HCT116 (cell line): ENCODE measurements at regions not wholly inside any gene's neighbourhood (a gene's known extent, or its start where the extent isn't known, plus 50 kb on each side); places are given as distances from the start of the nearest gene placed in this dataset.

Source experiments
- ATAC-seq: fragments of 200-7000 bp; cut with Tn5 transposase; 2 replicates; pipeline ENCODE4 v1.9.1; 2020; ENCODE audit warnings: mild to moderate bottlenecking, moderate library complexity
- BruUV-seq: library from RNA; stranded (reverse); fragments of 400-500 nt; replicated peaks from 2 replicates; lab custom pipeline; 2021; lab: Mats Ljungman, UMichigan
- CTCF ChIA-PET: fragments of 300-600 bp; sonication (Branson Sonifier 250); formaldehyde crosslinking; loops from one replicate; lab custom pipeline; 2021; ENCODE audit warnings: antibody characterized with exemption; lab: Charles Lee
- POLR2A ChIA-PET: fragments of 300-600, 350-600 bp; sonication (Branson Sonifier 250); formaldehyde crosslinking; loops from one replicate; lab custom pipeline; 2021; ENCODE audit warnings: antibody characterized with exemption; lab: Charles Lee
- RAD21 ChIA-PET, 2 experiments: fragments of 300-600 bp; sonication (Branson Sonifier 250); formaldehyde crosslinking; loops; one replicate each; lab custom pipeline; 2023; ENCODE audit warnings: low total read pairs in 2 of 2; ENCODE audit not compliant: uncharacterized antibody in 2 of 2, unreplicated experiment in 2 of 2, low non-redundant PET in 1 of 2; lab: Charles Lee
- DNase-seq: peaks from one replicate; pipeline ENCODE4 v3.0.0-alpha.2; 2010; ENCODE audit warnings: low read depth, low spot score
- H2AFZ ChIP-seq: fragments of 200-600 bp; shearing (Covaris generic), sonication (generic); 2 replicates; pipeline ENCODE4 v1.6.1; 2017; ENCODE audit warnings: low read depth, mixed run types, mixed read lengths, antibody characterized with exemption, low read length; ENCODE audit not compliant: poor library complexity, severe bottlenecking
- H3K27ac ChIP-seq: 2 replicates; pipeline ENCODE4 v1.5.1; 2012; ENCODE audit warnings: low read depth, low read length
- H3K27me3 ChIP-seq: fragments of 200-600 bp; sonication (generic); 2 replicates; pipeline ENCODE4 v1.6.1; 2016; ENCODE audit warnings: mixed run types, low read length, mixed read lengths; ENCODE audit not compliant: insufficient read depth
- H3K36me3 ChIP-seq, 2 experiments: fragments of 200-500 bp in 1 of 2; fragments of 200-600 bp in 1 of 2; sonication (Bioruptor generic) in 1 of 2; sonication (generic) in 1 of 2; 2 replicates each; pipeline versions ENCODE4 v1.5.1 to v1.6.1; 2014 to 2016; ENCODE audit warnings: low read length in 2 of 2, inconsistent platforms in 1 of 2, mixed read lengths in 1 of 2, mixed run types in 1 of 2; ENCODE audit not compliant: insufficient read depth in 2 of 2, control insufficient read depth in 1 of 2
- H3K4me1 ChIP-seq, 2 experiments: fragments of 200-600 bp in 1 of 2; sonication (generic) in 1 of 2; 2 replicates each; pipeline versions ENCODE4 v1.5.1 to v1.6.1; 2012 to 2017; ENCODE audit warnings: low read length in 2 of 2, inconsistent platforms in 1 of 2, mild to moderate bottlenecking in 1 of 2, mixed read lengths in 1 of 2, mixed run types in 1 of 2, moderate library complexity in 1 of 2; ENCODE audit not compliant: insufficient read depth in 2 of 2, control insufficient read depth in 1 of 2
- H3K4me2 ChIP-seq: fragments of 200-600 bp; sonication (generic); 2 replicates; pipeline ENCODE4 v1.6.1; 2017; ENCODE audit warnings: mixed run types, low read length, mixed read lengths
- H3K4me3 ChIP-seq, 2 experiments: fragments of 200-600 bp in 1 of 2; sonication (generic) in 1 of 2; replicated peaks in 1 of 2; 2 replicates each; pipeline ENCODE4 v1.5.1; 2011 to 2016; ENCODE audit warnings: low read length in 2 of 2, control low read depth in 1 of 2, low read depth in 1 of 2, mild to moderate bottlenecking in 1 of 2, mixed read lengths in 1 of 2, mixed run types in 1 of 2
- H3K79me2 ChIP-seq: fragments of 200-600 bp; sonication (generic); 2 replicates; pipeline ENCODE4 v1.6.1; 2017; ENCODE audit warnings: mild to moderate bottlenecking, mixed run types, low read length, moderate library complexity, mixed read lengths; ENCODE audit not compliant: insufficient read depth
- H3K9ac ChIP-seq: fragments of 200-600 bp; sonication (generic); 2 replicates; pipeline ENCODE4 v1.6.1; 2016; ENCODE audit warnings: low read length, mixed read lengths
- H3K9me2 ChIP-seq: fragments of 200-600 bp; sonication (generic), shearing (Covaris generic); 2 replicates; pipeline ENCODE4 v1.6.1; 2017; ENCODE audit warnings: mixed run types, mild to moderate bottlenecking, moderate library complexity; ENCODE audit not compliant: insufficient read depth
- H3K9me3 ChIP-seq, 2 experiments: fragments of 200-500 bp in 1 of 2; fragments of 200-600 bp in 1 of 2; sonication (Bioruptor generic) in 1 of 2; sonication (generic) in 1 of 2; 2 replicates each; pipeline ENCODE4 v1.6.1; 2014 to 2017; ENCODE audit warnings: low read length in 2 of 2, mixed read lengths in 2 of 2, inconsistent platforms in 1 of 2, low read depth in 1 of 2, mild to moderate bottlenecking in 1 of 2, mixed run types in 1 of 2, moderate library complexity in 1 of 2; ENCODE audit not compliant: control insufficient read depth in 1 of 2, insufficient read depth in 1 of 2
- H4K20me1 ChIP-seq: fragments of 200-600 bp; sonication (generic), shearing (Covaris generic); 2 replicates; pipeline ENCODE4 v1.6.1; 2017; ENCODE audit warnings: mixed run types, mild to moderate bottlenecking, moderate library complexity; ENCODE audit not compliant: insufficient read depth
- CEBPB ChIP-seq: IDR thresholded peaks from 2 replicates; pipeline ENCODE4 v1.6.1; 2012; ENCODE audit warnings: low read depth
- ELF1 ChIP-seq: IDR thresholded peaks from 2 replicates; pipeline ENCODE4 v1.6.1; 2012; ENCODE audit warnings: low read depth, borderline replicate concordance
- FOSL1 ChIP-seq: IDR thresholded peaks from 2 replicates; pipeline ENCODE4 v1.6.1; 2012; ENCODE audit warnings: low read depth
- JUND ChIP-seq: IDR thresholded peaks from 2 replicates; pipeline ENCODE4 v1.6.1; 2012
- POLR2AphosphoS5 ChIP-seq: IDR thresholded peaks from 2 replicates; pipeline ENCODE4 v1.6.1; 2011; ENCODE audit warnings: mild to moderate bottlenecking, low read depth, low read length, moderate library complexity
- SIN3A ChIP-seq: IDR thresholded peaks from 2 replicates; pipeline ENCODE4 v1.6.1; 2012; ENCODE audit warnings: low read depth
- SP1 ChIP-seq: IDR thresholded peaks from 2 replicates; pipeline ENCODE4 v1.6.1; 2012; ENCODE audit warnings: low read depth
- SRF ChIP-seq: IDR thresholded peaks from 2 replicates; pipeline ENCODE4 v1.6.1; 2012; ENCODE audit warnings: low read depth
- TCF7L2 ChIP-seq: IDR thresholded peaks from 2 replicates; pipeline ENCODE4 v1.7.0; 2011; ENCODE audit warnings: borderline replicate concordance, inconsistent platforms; ENCODE audit not compliant: insufficient read depth, insufficient read length; ENCODE audit errors: extremely low read depth
- ZNF274 ChIP-seq: fragments of 200-500 bp; sonication (Bioruptor generic); IDR thresholded peaks from 2 replicates; pipeline ENCODE4 v1.6.1; 2014; ENCODE audit warnings: mild to moderate bottlenecking, low read depth, low read length, inconsistent platforms
- intact Hi-C: fragments of 100-400 bp; cut with micrococcal nuclease; formaldehyde crosslinking; loops from 2 replicates; pipeline ENCODE4 v1.10.0; 2022
- TF ChIP-seq, protein P1 (sequence below): IDR thresholded peaks from 2 replicates; pipeline ENCODE4 v1.6.1; 2012
- TF ChIP-seq, protein P2 (sequence below): IDR thresholded peaks from 2 replicates; pipeline ENCODE4 v1.6.1; 2012
- TF ChIP-seq, protein P3 (sequence below): IDR thresholded peaks from 2 replicates; pipeline ENCODE4 v1.6.1; 2012; ENCODE audit warnings: low read depth
- TF ChIP-seq, protein P4 (sequence below): IDR thresholded peaks from 2 replicates; pipeline ENCODE4 v1.6.1; 2011; ENCODE audit warnings: mild to moderate bottlenecking, low read length, moderate library complexity; ENCODE audit not compliant: insufficient replicate concordance; ENCODE audit errors: extremely low read depth

DNA sequence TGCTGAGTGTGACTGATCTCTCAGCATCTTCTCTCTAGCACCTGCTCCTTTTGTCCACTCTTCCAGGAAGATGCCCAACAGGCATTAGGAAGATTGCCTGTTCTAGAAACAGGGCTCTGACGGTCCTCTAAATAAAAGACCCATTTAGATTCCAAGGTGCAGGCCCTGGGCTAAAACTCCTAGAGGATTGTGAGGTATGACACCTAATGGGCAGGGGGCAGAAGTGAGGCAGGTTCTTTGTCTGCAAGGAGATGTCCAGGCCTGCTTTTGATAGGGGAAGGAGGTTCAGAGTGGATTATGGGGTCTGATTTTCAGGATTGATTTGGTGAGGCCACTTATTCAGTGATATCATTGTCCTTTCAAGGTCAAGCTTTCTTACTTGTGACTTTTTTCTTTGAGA, 140.8 kb upstream of the TRPC7 start:
- Histone ChIP-seq H3K9ac (no peak overlapping the region), H3K4me3 (no peak overlapping the region), H2AFZ (no peak overlapping the region), H3K9me2 (no peaks in the 10 kb centered on the region), H4K20me1 (no peaks in the 10 kb centered on the region), H3K9me3 (no peaks in the 10 kb centered on the region), H3K27ac (no peak overlapping the region), H3K36me3 (no peaks in the 10 kb centered on the region), H3K79me2 (no peaks in the 10 kb centered on the region), H3K4me2 (no peak overlapping the region), H3K27me3 (no peaks in the 10 kb centered on the region), H3K4me1 (no peaks in the 10 kb centered on the region)
- TF ChIP-seq POLR2AphosphoS5 (no peak), ZNF274 (no peak), SP1 (no peak), ELF1 (no peak), SRF (no peak), SIN3A (no peak), FOSL1 (no peak), JUND (no peak)
- TF ChIP-seq, protein P1, sequence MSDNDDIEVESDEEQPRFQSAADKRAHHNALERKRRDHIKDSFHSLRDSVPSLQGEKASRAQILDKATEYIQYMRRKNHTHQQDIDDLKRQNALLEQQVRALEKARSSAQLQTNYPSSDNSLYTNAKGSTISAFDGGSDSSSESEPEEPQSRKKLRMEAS: no peak
- RAD21 ChIA-PET: no interaction called here
- BruUV-seq: no TSS peak
- DNase-seq (no peak), ATAC-seq (no peak)
- intact Hi-C loops: no loop called here
- POLR2A ChIA-PET: no interaction called here
- CTCF ChIA-PET: no interaction called here

DNA sequence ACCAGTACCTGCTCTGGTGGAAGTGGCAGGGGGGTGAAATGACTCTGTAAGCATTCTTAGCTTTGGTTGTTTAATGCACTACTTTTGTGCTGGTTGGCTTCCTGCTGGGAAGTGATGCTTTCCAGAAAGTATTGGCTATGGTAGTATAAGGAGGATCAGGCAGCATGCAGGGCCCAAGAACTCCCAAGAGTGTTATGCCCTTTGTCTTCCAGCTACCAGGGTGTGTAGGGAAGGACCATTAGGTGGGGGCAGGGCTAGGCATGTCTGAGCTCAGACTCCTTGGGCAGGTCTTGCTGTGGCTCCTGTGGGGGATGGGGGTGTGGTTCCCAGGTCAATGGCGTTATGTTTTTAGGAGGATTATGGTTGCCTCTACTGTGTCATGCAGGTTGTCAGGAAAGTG, 135.8 kb upstream of the TRPC7 start:
- no peak overlapping the region for H2AFZ ChIP-seq
- no peak overlapping the region for H3K9ac ChIP-seq
- H4K20me1 ChIP-seq: no peaks in the 10 kb centered on the region
- no peaks in the 10 kb centered on the region for H3K9me3 ChIP-seq
- ChIA-PET CTCF (no interaction called here), RAD21 (no interaction called here), POLR2A (no interaction called here)
- H3K9me2 ChIP-seq: no peaks in the 10 kb centered on the region
- no peak overlapping the region for H3K27ac ChIP-seq
- intact Hi-C loops: no loop called here
- H3K4me3 ChIP-seq: no peak overlapping the region
- DNase-seq (no peak), ATAC-seq (no peak)
- H3K36me3 ChIP-seq: no peaks in the 10 kb centered on the region
- no peaks in the 10 kb centered on the region for H3K27me3 ChIP-seq
- no peaks in the 10 kb centered on the region for H3K4me1 ChIP-seq
- no peak overlapping the region for H3K4me2 ChIP-seq
- H3K79me2 ChIP-seq: no peaks in the 10 kb centered on the region
- TF ChIP-seq, protein P2, sequence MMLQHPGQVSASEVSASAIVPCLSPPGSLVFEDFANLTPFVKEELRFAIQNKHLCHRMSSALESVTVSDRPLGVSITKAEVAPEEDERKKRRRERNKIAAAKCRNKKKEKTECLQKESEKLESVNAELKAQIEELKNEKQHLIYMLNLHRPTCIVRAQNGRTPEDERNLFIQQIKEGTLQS: no peak
- TF ChIP-seq, protein P3, sequence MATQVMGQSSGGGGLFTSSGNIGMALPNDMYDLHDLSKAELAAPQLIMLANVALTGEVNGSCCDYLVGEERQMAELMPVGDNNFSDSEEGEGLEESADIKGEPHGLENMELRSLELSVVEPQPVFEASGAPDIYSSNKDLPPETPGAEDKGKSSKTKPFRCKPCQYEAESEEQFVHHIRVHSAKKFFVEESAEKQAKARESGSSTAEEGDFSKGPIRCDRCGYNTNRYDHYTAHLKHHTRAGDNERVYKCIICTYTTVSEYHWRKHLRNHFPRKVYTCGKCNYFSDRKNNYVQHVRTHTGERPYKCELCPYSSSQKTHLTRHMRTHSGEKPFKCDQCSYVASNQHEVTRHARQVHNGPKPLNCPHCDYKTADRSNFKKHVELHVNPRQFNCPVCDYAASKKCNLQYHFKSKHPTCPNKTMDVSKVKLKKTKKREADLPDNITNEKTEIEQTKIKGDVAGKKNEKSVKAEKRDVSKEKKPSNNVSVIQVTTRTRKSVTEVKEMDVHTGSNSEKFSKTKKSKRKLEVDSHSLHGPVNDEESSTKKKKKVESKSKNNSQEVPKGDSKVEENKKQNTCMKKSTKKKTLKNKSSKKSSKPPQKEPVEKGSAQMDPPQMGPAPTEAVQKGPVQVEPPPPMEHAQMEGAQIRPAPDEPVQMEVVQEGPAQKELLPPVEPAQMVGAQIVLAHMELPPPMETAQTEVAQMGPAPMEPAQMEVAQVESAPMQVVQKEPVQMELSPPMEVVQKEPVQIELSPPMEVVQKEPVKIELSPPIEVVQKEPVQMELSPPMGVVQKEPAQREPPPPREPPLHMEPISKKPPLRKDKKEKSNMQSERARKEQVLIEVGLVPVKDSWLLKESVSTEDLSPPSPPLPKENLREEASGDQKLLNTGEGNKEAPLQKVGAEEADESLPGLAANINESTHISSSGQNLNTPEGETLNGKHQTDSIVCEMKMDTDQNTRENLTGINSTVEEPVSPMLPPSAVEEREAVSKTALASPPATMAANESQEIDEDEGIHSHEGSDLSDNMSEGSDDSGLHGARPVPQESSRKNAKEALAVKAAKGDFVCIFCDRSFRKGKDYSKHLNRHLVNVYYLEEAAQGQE: no peak
- TF ChIP-seq ELF1 (no peak), SP1 (no peak), POLR2AphosphoS5 (no peak), TCF7L2 (no peak), SIN3A (no peak), CEBPB (no peak), SRF (no peak)
- TF ChIP-seq, protein P4, sequence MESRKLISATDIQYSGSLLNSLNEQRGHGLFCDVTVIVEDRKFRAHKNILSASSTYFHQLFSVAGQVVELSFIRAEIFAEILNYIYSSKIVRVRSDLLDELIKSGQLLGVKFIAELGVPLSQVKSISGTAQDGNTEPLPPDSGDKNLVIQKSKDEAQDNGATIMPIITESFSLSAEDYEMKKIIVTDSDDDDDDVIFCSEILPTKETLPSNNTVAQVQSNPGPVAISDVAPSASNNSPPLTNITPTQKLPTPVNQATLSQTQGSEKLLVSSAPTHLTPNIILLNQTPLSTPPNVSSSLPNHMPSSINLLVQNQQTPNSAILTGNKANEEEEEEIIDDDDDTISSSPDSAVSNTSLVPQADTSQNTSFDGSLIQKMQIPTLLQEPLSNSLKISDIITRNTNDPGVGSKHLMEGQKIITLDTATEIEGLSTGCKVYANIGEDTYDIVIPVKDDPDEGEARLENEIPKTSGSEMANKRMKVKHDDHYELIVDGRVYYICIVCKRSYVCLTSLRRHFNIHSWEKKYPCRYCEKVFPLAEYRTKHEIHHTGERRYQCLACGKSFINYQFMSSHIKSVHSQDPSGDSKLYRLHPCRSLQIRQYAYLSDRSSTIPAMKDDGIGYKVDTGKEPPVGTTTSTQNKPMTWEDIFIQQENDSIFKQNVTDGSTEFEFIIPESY: no peak
- no TSS peak for BruUV-seq
